ENCODE measurements at regions not wholly inside any gene's neighbourhood (a gene's known extent, or its start where the extent isn't known, plus 50 kb on each side); places are given as distances from the start of the nearest gene placed in this dataset.
"Not testable (repeated sequence)": the region's sequence is repeated elsewhere in the genome, so short reads cannot be mapped to it uniquely, and the experiment has no call there.

- no peak for DNase-seq
These were observed 55.2 kb downstream of the RPL22L1 start for GRCh38 chr3:170814822-170815221.

GRCh38 chr3:170813266-170813665, 56.7 kb downstream of the RPL22L1 start:
- DNase-seq, result no peak

- peak in 3 of 4 experiments; percentile 15 to 17 (median 15) for DNase-seq
These were observed 57.9 kb downstream of the RPL22L1 start for GRCh38 chr3:170811928-170812591.

- DNase-seq, result no peak
These were observed 58.5 kb downstream of the RPL22L1 start for GRCh38 chr3:170811515-170811914.

- no peak for DNase-seq
These were observed 60.0 kb downstream of the RPL22L1 start for GRCh38 chr3:170809975-170810357.

- DNase-seq, result no peak
These were observed 60.7 kb downstream of the RPL22L1 start for GRCh38 chr3:170809007-170809974.

- no peak for DNase-seq
These were observed 62.0 kb downstream of the RPL22L1 start for GRCh38 chr3:170808041-170808440.

GRCh38 chr3:170806676-170807075, 63.3 kb downstream of the RPL22L1 start:
- DNase-seq, result no peak

- DNase-seq, result no peak
These were observed 63.9 kb downstream of the RPL22L1 start for GRCh38 chr3:170806141-170806540.

- not testable (repeated sequence) for DNase-seq
These were observed 64.7 kb downstream of the RPL22L1 start for GRCh38 chr3:170805296-170805695.

- DNase-seq, result not testable (repeated sequence)
These were observed 65.4 kb downstream of the RPL22L1 start for GRCh38 chr3:170804634-170805033.

- DNase-seq, result no peak
These were observed 65.9 kb downstream of the RPL22L1 start for GRCh38 chr3:170804078-170804477.

- DNase-seq, result no peak
These were observed 67.5 kb downstream of the RPL22L1 start for GRCh38 chr3:170802164-170803151.

- no peak for DNase-seq
These were observed 68.4 kb downstream of the RPL22L1 start for GRCh38 chr3:170801597-170801996.

GRCh38 chr3:170800275-170800674, 69.7 kb downstream of the RPL22L1 start:
- not testable (repeated sequence) for DNase-seq

GRCh38 chr3:170799009-170799408, 71.0 kb downstream of the RPL22L1 start:
- no peak for DNase-seq

- DNase-seq, result no peak
These were observed 72.3 kb downstream of the RPL22L1 start for GRCh38 chr3:170797685-170798084.

- no peak for DNase-seq
These were observed 77.5 kb downstream of the RPL22L1 start for GRCh38 chr3:170792471-170792870.

- no peak for DNase-seq
These were observed 79.3 kb downstream of the RPL22L1 start for GRCh38 chr3:170790647-170791046.

- no peak for DNase-seq
These were observed 82.5 kb downstream of the RPL22L1 start for GRCh38 chr3:170787464-170787863.

GRCh38 chr3:170785454-170785853, 84.5 kb downstream of the RPL22L1 start:
- DNase-seq, result no peak

- no peak for DNase-seq
These were observed 85.6 kb downstream of the RPL22L1 start for GRCh38 chr3:170784406-170784805.

GRCh38 chr3:170780955-170781354, 89.0 kb downstream of the RPL22L1 start:
- DNase-seq, result no peak
